ENCODE measurements at regions not wholly inside any gene's neighbourhood (a gene's known extent, or its start where the extent isn't known, plus 50 kb on each side); places are given as distances from the start of the nearest gene placed in this dataset.

GRCh38 chr6:84848960-84849359, 84.6 kb upstream of the TBX18 start (continued):
- TF ChIP-seq PBX2 (CRISPR knock-in tag; IDR thresholded peaks at IDR 0.05; ENCODE audit: low read depth) (no peak), PBX2 (tag; conservative IDR thresholded peaks at IDR 0.05; ENCODE audit: low read depth) (peak; percentile 59), SAFB (IDR thresholded peaks at IDR 0.05; ENCODE audit: borderline replicate concordance, low read depth, low read length) (no peak)

- Histone ChIP-seq H3K79me2 (ENCODE audit: control insufficient read depth, insufficient read depth, low read length) (no peaks in the 10 kb centered on the region), H2AFZ (ENCODE audit: low read depth, low read length) (no peak overlapping the region), H3K4me3 (no peak overlapping the region), H3K9me3 (replicated peaks; ENCODE audit: control insufficient read depth, insufficient read depth, low read depth, low read length) (no peaks in the 10 kb centered on the region), H3K36me3 (ENCODE audit: control insufficient read depth, insufficient read depth, low read length) (no peaks in the 10 kb centered on the region), H3K9ac (ENCODE audit: insufficient read depth in 1 of 2, low read depth in 2 of 2, low read length in 2 of 2) (no peak overlapping the region), H3K4me2 (ENCODE audit: insufficient read depth, low read length) (no peak overlapping the region), H4K20me1 (replicated peaks; ENCODE audit: control insufficient read depth, insufficient read depth, low read length) (no peaks in the 10 kb centered on the region), H3K4me1 (replicated peaks in 1 of 2; ENCODE audit: control insufficient read depth in 2 of 2, insufficient read depth in 2 of 2, low read length in 2 of 2) (peaks cover 0 to 2% of the 10 kb centered on the region in 2 experiments; a peak in 1 of 5 replicates), H3K27me3 (ENCODE audit: control insufficient read depth in 2 of 2, insufficient read depth in 2 of 2, low read length in 2 of 2) (no peaks in the 10 kb centered on the region; a peak in 1 of 5 replicates), H3K27ac (ENCODE audit: extremely low read depth, low read depth, low read length) (no peak overlapping the region), H3K9me1 (ENCODE audit: control insufficient read depth, insufficient read depth, low read length) (no peaks in the 10 kb centered on the region)
- CTCF ChIA-PET (ENCODE audit: low intra/inter-chr PET ratio), result no interaction called here
- 2% methylated on average over 3 of the region's 3 CpGs for WGBS (ENCODE audit: insufficient coverage, low coverage, missing lambda C conversion rate)
- no peak for FAIRE-seq
- in situ Hi-C loops (cut with MboI), result no loop called here
- no TSS peak for BruUV-seq (replicated peaks)
- intact Hi-C loops (cut with micrococcal nuclease), result no loop called here
- POLR2A ChIA-PET, result interaction anchor here (0.7 to 1.5 kb wide), 3 partner anchors 9 to 102 kb away, joined by 3 read pairs; no protein-coding TSS in a partner anchor
- peak in 2 of 4 experiments; percentile 13 to 27 for DNase-seq (ENCODE audit: extremely low read depth in 1 of 4, low spot score in 3 of 4)
- peak; percentile 58; the same call in 2 of the 3 replicates for ATAC-seq
- TF ChIP-seq GTF2B (IDR thresholded peaks at IDR 0.05; ENCODE audit: extremely low read depth, insufficient read length) (no peak), ZNF445 (CRISPR knock-in tag; IDR thresholded peaks at IDR 0.05; ENCODE audit: low read depth) (no peak), JUND (IDR thresholded peaks at IDR 0.05; ENCODE audit: borderline replicate concordance, low read depth, low read length) (peak; percentile 64; the same call in 1 of the 2 replicates), JUND (tag; IDR thresholded peaks at IDR 0.05; ENCODE audit: borderline replicate concordance, low read depth, low read length) (peak; percentile 73; the same call in 2 of the 3 replicates), ZBTB8A (IDR thresholded peaks at IDR 0.05; ENCODE audit: partially characterized antibody) (no peak), L3MBTL2 (IDR thresholded peaks at IDR 0.05) (no peak), ARHGAP35 (IDR thresholded peaks at IDR 0.05; ENCODE audit: partially characterized antibody) (no peak), LARP7 (IDR thresholded peaks at IDR 0.05) (no peak), CBX8 (IDR thresholded peaks at IDR 0.05; ENCODE audit: borderline replicate concordance, extremely low read depth, low read depth, low read length, poor library complexity, severe bottlenecking) (no peak), CBX5 (IDR thresholded peaks at IDR 0.05; ENCODE audit: borderline replicate concordance, low read depth) (no peak), TRIM28 (IDR thresholded peaks at IDR 0.05) (no peak), NFXL1 (CRISPR knock-in tag; IDR thresholded peaks at IDR 0.05) (no peak), SRF (CRISPR knock-in tag; IDR thresholded peaks at IDR 0.05) (no peak), FOXA3 (CRISPR knock-in tag; conservative IDR thresholded peaks at IDR 0.05 in 1 of 2, IDR thresholded peaks at IDR 0.05 in 1 of 2) (peak; percentile 95 to 98), RBM15 (IDR thresholded peaks at IDR 0.05; ENCODE audit: insufficient read depth, low read length) (no peak), ZNF778 (CRISPR knock-in tag; IDR thresholded peaks at IDR 0.05) (no peak)
These were observed 83.2 kb upstream of the TBX18 start for GRCh38 chr6:84847390-84848160.

All from K562 (cell line).